ENCODE measurements at regions not wholly inside any gene's neighbourhood (a gene's known extent, or its start where the extent isn't known, plus 50 kb on each side); places are given as distances from the start of the nearest gene placed in this dataset.

- DNase-seq (ENCODE audit: low read depth), result no peak
These were observed 116.6 kb downstream of the GLI2 start for GRCh38 chr2:120852200-120852815.

- DNase-seq (ENCODE audit: low read depth), result no peak
These were observed 117.8 kb downstream of the GLI2 start for GRCh38 chr2:120853306-120854013.

DNA sequence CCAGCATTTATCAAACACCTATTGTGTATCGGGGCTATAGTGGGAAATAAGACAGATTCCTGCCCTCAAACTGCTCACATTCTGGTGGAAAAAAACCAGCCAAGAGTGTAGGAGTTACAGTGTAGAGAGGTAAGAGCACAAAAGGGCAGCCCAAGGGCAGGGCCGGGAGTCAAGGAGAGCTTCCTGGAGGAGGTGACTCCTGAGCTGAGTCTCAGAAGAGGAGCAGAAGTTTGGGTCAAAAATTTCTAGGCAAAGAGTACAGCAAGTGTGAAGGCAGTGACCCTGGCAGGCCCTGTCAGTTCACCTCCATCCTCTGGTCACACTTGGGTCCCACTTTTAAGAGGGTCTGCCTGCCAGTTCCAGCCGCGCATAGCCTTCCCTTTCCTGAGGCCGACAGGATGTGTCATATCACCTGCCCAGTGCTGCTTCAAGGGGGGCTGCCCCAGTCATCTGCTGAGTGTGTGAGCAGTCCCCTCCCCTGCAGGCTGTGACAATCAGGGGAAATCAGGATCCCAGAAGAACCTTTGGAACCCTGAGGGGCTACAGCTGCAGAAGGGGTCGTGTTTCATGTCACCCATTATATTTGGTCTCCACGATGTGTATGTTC lies 118.4 kb downstream of the GLI2 start:
- DNase-seq (ENCODE audit: low read depth), result no peak

GRCh38 chr2:120854766-120855530 lies 119.3 kb downstream of the GLI2 start:
- DNase-seq (ENCODE audit: low read depth), result no peak

GRCh38 chr2:120855855-120856405 lies 120.3 kb downstream of the GLI2 start:
- no peak for DNase-seq (ENCODE audit: low read depth)

DNA sequence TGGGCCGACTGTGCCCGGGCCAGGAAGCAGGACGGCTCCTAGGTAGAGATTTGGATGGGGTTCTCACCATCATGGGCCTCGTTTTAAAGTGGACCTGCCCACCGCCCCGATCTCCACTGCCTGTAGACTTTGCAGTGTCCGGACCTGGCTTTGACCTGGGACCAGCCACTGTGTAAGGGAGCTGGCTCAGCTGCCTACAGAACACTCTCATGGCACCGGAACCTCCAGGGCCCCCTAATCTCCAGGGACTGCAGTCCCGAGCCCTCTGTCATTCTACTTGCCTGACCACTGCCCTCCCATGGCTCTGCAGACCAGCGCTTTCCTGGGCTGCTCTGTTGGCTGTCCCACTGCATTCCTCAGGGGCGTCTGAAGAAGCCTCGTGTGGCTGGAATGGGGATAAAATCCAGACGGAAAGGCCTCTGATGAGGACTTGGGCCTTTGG lies 120.8 kb downstream of the GLI2 start:
- DNase-seq (ENCODE audit: low read depth), result peak; percentile 23

DNA sequence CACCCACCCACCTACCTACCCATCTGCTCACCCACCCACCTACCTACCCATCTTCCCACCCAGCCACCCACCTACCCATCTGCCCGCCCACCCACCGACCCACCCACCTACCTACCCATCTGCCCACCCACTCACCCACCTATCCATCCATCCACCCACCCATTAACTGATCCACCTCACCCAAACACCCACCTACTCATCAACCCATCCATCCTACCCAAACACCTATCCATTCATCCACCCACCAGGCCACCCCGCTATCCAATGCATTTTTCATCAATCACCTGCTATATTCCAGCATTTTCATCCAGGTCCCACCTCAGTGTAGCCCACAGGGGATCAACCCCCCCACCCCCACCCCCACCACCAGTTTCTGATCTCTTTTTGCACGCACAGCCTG lies 121.8 kb downstream of the GLI2 start:
- no peak for DNase-seq (ENCODE audit: low read depth)

DNA sequence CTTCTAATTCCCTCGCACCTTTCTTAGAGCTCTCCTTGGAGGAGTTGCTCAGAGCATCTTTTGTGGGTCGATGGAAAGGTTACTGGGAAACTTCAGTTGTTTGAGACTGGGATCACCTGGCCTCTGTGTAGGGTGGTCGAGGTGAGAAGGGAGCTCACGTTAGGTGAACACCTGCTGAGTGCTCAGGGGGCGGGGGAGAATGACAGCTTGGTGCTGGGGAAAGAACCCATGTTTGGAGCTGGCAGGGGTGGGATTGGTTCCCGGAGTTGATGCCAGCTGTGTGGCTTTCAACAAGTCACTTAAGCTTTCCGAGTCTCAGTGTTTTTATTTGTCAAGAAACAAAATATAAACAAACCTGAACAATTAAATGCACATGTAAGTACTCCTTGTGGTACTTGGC lies 122.3 kb downstream of the GLI2 start:
- DNase-seq (ENCODE audit: low read depth), result no peak

- peak; percentile 59 for DNase-seq (ENCODE audit: low read depth)
These were observed 122.9 kb downstream of the GLI2 start for GRCh38 chr2:120858361-120859106.

- no peak for DNase-seq (ENCODE audit: low read depth)
These were observed 123.5 kb downstream of the GLI2 start for GRCh38 chr2:120859128-120859527.

DNA sequence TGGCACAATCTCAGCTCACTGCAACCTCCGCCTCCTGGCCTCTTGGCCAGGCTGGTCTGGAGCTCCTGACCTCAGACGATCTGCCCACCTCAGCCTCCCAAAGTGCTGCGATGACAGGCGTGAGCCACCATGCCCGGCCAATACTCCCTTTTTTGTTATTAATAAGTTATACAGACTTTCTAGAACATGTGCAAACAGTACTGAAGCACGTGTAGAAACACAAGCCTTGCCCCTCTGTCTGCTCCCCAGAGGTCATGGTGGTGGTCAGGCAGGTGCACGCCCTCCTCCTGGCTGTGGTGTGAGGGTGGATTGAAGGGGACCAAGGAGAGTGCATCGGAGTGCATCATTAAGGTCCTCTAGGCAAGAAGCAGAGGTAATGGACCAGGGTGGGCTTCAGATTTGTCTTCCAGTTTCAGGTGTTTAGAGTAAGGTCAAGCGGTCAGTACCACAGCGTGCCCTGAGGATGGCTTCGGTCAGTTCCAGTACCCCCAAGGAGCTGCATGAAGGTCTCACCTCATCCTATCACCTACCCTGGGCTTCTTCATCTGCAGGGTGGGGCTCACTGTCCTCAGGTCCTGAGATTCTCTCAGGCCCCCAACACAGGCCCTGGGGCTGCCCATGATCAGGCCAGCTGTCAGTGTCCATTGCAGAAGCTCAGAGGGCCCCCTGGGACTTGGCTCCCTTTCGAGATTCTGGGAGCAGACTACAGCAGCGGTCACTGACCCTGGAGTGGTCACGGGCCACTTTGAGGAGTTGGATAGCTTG lies 124.3 kb downstream of the GLI2 start:
- no peak for DNase-seq (ENCODE audit: low read depth)

DNA sequence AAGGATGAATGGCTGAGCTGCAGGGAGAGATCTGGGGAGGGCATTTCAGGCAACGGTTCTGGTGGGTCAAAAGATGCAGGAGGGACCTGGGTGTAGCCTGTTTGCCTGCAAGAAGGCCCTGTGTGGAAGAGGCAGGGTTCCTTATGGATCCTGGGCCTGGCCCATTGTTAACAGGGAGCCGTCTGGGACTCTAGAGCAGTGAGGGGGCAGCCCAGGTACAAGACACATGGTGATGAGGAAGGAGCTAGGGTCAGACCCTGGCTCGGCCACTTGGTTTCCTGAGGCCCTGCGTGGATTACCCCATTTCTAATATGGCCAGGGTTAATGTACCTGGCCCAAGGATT lies 124.9 kb downstream of the GLI2 start:
- DNase-seq (ENCODE audit: low read depth), result no peak

GRCh38 chr2:120861191-120861575 lies 125.5 kb downstream of the GLI2 start:
- DNase-seq (ENCODE audit: low read depth), result no peak

DNA sequence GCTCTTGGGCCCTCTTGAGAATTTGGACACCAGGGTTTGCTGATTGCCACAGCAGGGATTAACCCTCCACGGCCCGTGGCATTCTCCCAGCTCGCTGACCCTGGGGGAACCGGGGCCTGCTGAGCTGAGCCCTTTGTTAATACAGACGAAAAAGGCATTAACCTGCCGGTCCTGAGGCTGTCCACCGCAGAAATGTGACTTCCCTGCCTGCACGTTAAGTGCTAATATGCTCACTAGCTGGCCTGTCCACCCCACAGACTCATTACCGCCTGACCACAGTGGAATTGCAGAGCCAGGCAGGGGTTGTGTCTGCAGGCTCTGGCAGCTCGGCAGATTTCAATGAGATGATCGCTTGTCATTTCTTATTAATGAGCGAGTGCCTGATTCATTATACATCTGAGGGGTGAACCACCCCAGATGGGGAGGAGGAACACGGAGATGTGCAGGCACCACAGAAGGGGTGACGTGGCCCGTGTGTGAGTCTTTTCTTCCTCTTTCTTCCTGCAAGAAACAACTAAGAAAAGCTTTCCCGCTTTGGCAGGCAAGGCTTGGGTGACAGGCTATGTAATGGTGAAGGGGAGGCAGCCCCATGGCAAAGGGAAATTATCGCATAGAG lies 126.0 kb downstream of the GLI2 start:
- DNase-seq (ENCODE audit: low read depth), result no peak

DNA sequence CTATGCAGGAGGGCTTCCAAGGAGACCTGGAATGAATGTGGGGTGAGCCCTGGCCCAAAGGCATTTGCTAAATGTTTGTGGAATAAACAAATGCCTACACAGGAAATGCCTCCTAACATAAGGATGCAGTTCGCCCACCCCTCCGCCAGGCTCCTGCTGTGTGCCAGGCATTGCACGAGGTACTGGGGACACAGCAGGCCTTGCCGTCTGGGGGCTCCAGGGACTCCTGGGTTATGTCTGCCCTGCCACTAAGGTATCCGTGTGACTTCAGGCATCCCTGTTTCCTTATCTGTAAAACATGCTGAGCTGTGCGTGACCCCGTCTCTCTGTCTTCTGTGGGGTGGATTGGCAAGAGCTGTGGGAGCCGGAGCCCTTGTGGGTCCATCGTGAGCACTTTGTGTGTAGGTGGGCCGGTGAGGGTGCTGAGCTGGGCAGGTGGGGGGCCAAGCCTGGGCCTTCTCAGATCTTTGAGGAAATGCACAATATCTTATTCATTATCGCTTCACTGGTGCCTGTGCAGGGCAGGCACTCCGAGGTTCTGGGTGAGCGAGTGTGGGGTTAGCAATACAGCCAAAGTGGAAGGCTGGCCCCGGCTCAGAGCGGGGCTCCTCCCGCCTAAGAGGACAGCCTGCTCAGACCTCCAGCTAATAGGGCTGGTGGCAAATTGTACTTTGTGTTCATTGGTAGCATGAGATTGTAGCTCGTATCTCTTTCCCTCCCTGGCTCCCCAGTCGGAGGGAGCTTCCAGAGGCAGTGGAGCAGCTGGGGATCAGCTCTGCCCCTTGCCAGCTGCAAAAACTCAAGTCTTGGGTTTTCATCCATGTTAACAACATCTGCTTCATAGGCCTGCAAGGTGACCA lies 126.8 kb downstream of the GLI2 start:
- DNase-seq (ENCODE audit: low read depth), result no peak

- DNase-seq (ENCODE audit: low read depth), result no peak
These were observed 127.5 kb downstream of the GLI2 start for GRCh38 chr2:120863146-120863545.

GRCh38 chr2:120863661-120864320 lies 128.1 kb downstream of the GLI2 start:
- DNase-seq (ENCODE audit: low read depth), result peak; percentile 78

- peak; percentile 65 for DNase-seq (ENCODE audit: low read depth)
These were observed 129.3 kb downstream of the GLI2 start for GRCh38 chr2:120864981-120865380.

DNA sequence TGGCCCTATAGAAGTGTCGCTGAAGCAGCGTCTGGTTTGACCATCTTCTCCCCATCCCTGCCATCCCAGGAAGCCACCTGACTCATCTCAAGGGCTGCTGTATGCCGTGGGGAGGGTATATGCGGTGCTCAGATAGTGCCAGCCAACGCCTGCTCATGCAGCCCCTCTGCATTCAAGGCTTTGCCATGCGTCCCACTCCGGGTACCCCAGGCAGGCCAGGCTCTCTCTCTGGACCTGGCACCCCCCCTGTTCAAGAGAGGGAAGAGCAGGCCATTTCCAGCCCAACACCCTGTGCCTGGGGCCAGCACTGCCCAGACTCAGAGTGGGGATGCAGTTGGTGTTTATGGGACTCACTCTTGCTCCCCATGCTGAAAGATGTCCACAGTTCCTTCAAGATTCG lies 130.0 kb downstream of the GLI2 start:
- no peak for DNase-seq (ENCODE audit: low read depth)
